ENCODE measurements at regions not wholly inside any gene's neighbourhood (a gene's known extent, or its start where the extent isn't known, plus 50 kb on each side); places are given as distances from the start of the nearest gene placed in this dataset.

GRCh38 chr1:216788671-216789070 lies 65.4 kb upstream of the ESRRG start:
- TF ChIP-seq POLR2A (IDR thresholded peaks at IDR 0.05; ENCODE audit: low read length) (no peak), HOXA7 (CRISPR knock-in tag; IDR thresholded peaks at IDR 0.05) (no peak), MYC (IDR thresholded peaks at IDR 0.05; ENCODE audit: borderline replicate concordance, low read length) (no peak), CHD2 (IDR thresholded peaks at IDR 0.05; ENCODE audit: low read length, partially characterized antibody) (no peak), CTCF (IDR thresholded peaks at IDR 0.05) (no peak), RAD21 (conservative IDR thresholded peaks at IDR 0.05 in 1 of 2, IDR thresholded peaks at IDR 0.05 in 1 of 2) (no peak), MAFK (IDR thresholded peaks at IDR 0.05; ENCODE audit: partially characterized antibody) (no peak), CEBPB (IDR thresholded peaks at IDR 0.05) (no peak), FOXS1 (CRISPR knock-in tag; IDR thresholded peaks at IDR 0.05) (no peak), ELK1 (IDR thresholded peaks at IDR 0.05; ENCODE audit: low read depth, low read length) (no peak)
- TF ChIP-seq, protein P1, sequence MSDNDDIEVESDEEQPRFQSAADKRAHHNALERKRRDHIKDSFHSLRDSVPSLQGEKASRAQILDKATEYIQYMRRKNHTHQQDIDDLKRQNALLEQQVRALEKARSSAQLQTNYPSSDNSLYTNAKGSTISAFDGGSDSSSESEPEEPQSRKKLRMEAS (IDR thresholded peaks at IDR 0.05), result no peak

Data from A549 (cell line).